ENCODE measurements at regions not wholly inside any gene's neighbourhood (a gene's known extent, or its start where the extent isn't known, plus 50 kb on each side); places are given as distances from the start of the nearest gene placed in this dataset.
"Not testable (repeated sequence)": the region's sequence is repeated elsewhere in the genome, so short reads cannot be mapped to it uniquely, and the experiment has no call there.

DNA sequence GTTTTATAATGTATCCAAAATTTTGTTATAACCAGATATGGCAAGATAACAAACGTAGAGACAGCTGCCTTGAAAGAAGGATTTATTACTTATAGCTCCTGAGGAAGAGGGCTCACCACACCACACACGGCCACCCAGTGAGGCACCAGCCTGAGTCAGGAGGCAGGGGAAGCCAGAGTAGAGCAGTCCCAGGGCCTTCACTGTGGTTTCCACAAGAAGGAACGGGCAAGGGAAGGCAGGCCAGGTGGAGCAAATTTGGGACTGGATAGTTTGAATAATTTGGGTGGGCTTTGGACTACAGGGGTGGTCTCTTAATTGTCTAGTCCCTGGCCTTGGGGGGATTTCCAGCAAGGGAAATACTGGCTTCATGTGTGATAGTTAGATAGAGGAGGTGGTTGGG is 72.5 kb downstream of the RRAGC start:
- no peak for DNase-seq

DNA sequence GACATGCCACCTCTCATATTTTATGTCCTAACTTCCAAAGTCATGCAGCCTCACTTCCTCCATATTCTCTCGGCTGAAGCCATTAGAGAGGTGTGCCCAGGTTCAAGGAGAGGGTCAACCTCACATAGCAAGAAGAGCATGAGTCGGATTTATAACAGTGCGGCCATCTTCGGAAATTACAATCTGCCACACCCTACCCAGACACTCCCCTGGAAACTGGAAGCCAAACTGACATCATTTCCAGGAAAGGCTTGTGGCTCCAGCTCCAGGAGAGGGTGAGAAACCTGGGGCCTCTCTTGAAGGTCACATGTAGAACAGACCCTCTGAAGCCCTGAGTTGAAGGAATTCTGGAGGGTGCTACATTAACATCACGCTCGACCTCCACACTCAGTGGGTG is 73.5 kb downstream of the RRAGC start:
- DNase-seq = no peak

DNA sequence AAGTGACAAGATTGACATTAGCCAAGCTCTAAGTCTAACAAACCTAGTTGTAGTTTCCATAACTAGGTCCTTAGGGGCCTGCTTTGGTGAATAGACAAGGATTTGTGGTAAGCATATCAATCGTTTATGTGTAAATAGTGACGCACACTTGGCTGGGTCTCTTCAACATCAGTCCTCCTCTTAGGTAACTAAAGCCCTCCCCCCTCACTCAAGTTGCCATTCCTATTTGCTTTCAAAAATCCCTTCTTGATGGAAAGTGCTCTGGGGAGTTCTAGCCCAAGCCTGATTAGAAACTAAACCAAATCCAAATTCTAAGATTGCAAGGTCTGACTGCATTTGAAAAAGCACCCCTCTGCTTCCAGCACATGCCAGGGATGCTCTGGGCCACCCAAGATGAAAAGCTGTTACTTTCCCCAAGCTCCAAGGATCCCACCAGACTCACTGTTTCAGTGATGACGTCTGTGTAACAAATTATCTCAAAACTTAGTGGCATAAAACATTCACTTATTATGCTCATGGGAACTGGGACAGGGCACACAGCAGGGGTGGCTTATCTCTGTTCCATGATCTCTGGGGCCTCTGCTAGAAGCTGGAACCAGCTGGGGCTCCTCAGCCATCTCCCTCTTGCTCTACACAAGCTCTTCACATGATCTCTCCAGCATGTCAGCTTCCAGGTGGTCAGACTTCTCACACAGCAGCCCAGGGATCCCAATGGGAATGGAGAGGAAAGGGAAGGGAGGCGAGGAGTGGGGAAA is 74.1 kb downstream of the RRAGC start:
- DNase-seq = no peak

DNA sequence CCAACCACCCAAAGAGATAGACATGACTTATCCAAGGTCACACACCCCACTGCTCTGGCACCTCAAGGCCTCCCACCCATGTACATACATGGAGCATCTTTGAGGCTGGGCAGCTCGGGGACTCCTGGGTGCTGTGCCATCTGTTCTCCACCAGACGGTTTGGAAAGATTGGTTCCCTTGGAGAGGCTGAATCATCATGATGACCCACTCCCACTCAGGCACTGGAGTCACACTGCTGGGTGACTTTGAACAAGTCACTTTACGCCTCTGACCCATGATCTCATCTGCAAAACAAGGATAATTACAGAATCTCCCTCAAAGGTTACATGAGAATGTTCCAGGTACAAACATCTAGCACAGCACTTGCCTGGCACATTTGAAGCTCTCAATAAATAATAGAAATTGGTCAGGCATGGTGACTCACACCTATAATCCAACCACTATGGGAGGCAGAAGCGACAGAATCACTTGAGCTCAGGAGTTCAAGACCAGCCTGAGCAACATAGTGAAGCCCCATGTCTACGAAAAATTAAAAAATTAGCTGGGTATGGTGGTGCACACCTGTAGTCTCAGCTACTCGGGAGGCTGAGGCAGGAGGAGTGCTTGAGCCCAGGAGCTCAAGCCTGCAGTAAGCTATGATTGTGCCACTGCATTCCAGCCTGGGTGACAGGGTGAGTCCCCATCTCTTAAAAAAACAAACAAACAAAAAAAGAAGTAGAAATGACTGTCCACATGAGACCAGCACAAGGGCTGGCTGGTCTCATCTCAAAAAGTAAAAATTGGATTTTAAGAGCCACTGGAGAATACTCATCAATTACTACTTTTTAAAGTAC is 74.9 kb downstream of the RRAGC start:
- no peak for DNase-seq

DNA sequence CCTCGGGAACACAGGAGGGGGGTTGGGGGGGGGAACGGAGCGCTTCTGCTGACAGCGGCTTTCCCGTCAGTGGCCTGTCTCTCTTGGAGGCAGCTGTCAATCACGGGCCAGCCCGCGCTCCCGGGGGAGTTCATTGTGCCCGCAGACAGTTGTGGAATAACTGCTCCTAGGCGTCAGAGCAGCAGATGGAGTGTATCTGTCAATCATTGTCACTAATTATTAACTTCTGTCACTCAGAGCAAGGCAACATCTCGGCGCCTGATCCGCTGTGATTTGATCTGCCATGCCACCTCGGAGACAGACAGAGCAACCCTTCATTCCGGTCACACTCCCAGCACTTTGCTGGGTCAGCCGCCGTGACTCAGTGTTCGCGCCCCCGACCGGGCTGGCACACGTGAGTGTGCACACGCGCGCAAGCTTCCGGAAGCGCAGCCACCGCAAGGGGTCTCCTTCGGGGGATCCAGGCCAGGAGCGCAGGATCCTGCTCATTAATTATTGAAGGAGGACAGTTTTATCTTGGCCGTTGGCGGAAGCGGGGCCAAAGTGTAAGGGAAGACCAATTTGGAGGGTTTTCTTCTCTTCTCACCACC is 75.8 kb downstream of the RRAGC start:
- DNase-seq = peak in 3 of 58 donors; percentile 4 to 9 (median 8)

DNA sequence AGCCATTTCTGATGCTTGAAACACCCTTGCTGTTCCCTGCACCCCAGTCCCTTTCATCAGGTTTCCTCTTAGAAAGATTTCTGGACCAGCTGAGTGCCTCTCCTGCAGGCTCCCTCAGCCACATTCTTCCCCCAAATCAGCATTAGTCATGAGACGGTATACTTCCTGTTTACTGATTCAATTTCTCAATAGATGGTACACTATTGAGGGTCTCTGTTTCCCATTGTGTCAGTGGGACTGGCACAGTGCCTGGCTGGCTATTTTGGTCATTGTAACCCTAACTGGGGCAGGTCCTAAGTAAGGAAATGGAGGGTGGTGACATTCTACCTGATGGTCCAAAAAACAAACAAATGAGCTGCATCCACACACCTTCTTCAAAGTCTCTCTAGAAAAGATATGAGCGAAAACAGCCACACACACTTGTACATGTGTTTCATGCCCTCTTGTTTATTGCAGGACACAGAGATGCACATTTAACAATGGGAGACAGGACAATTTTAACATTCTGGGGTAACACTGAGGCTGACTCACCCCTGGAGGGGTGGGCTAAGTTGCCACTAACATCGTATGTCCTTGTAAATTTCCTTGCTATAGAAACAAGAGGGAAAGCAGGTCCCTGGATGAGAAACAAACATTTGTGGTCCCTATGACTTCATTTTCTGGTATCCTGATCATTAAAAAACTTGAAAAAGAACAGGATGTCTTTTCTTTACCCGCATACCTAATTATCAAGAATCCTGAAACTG is 77.5 kb downstream of the RRAGC start:
- no peak for DNase-seq

DNA sequence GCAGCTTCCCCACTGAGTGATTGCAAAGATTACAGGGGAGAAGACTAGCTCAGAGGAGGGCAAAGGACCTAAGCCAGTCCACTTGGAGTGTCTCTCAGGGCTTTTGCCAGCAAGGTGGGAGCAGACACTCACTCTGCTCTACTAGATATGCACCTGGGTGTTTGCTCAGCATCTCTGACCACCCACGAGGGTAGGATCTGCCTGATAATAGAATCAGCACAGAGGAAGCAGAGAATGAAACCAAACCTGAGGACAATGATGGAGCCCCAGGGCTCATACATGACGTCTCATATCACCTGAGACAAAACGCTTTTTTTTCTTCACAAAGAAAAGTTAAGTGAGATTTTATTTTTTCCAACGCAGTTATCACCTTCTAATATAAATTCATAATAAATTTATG is 79.4 kb downstream of the RRAGC start:
- no peak for DNase-seq

DNA sequence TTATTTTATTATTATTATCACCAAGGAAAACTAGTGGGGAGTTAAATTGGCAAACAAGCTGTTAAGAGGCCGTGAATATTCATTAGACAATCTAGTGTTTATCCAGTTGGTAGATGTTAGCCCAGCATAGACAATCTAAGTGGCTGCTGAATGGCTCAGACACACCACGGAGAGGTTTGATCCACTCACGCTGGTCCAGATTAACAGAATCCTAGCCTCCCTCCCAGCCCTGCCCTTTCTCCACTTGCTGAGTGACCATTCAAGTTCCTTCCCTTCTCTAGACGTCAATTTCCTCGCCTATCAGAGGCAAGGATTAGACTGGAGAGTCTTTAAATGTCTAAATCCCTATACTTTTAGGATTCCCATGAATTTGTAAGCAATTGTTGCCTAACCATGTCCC is 80.1 kb downstream of the RRAGC start:
- no peak for DNase-seq

DNA sequence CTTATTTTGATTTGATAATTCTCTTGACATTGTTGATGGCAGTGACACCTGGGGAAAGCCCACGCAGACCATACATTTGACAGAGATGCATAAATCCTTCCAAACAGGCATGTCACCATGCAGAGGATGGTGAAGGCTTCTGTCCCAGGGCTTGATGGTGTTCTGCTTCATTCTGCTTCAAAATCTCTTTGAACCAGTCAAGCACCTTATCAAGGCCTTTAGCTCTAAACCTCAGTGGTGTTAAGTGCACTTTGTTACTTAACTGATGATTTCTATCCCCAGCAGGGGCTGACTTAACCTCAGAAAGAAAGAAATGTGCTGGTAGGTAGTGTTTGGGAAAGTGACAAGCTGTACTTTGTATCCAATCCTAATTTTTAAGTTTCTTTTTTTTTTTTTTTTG is 81.1 kb downstream of the RRAGC start:
- no peak for DNase-seq

DNA sequence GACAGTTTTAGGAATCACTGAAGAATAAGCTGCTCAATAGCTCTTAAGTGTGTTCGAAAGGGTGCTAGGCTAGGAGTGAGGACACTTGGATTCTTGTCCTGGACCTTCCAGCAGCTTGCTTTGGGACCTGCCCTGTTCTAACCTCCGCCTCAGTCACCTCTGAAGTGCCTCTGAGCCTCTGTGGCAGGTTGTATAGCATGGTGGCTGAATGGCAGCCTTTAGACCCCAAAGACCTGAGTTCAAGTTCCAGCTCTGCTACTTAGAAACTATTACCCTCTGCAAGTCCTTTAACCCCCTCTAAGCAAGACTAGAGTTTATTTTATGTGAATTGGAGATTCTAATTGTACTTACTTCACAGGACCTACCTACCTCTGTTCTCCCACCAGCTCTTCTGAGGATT is 81.5 kb downstream of the RRAGC start:
- DNase-seq = no peak

DNA sequence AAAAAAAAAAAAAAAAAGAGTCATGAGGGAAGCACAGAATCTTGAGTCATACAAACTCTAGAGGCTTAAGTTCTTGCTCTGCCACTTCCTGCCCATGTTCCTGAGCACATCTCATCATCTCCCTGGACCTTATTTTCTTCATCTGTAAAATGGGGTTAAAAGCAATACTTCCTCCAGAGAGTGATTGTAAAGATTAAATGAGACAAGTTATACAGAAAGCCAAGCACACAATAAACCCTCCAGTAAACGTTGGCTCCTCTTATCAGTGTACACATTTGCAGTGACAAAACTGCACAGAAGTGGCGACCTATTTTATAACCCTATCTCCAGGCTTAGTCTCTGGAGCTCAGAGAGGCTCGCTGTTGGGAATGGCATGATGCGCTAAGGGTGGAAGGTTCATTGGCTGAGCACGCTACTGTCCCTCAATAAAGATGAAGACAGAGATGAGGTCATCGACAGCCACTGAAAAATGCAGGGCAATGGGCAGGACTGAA is 82.1 kb downstream of the RRAGC start:
- no peak for DNase-seq

DNA sequence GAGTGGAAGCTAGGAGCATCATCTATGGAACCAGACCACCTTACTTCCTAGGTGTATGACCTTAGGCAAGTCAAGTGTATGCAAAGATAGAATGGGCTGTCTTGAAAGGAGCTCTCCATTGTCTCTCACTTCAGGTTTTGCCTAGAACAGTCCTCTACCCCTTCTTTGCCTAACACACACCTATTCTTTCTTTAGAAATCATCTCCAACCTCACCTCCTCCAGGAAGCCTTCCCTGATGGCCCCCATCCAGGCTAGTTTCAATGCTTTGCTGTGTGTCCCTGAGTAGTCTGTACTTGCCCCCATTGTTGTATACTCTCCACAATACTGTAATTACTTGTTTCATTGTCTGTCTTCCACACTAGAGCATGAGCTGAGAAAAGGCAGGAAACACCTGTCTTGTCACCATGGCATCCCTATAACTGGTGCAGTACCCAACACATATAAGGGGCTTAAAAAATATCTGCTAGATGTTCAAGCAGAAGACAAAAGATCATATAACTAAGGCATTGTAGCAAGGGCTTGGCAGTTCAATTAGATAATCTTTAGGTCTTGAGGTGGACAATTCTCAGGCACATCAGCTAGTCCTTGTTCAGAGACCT is 83.0 kb downstream of the RRAGC start:
- DNase-seq = no peak

DNA sequence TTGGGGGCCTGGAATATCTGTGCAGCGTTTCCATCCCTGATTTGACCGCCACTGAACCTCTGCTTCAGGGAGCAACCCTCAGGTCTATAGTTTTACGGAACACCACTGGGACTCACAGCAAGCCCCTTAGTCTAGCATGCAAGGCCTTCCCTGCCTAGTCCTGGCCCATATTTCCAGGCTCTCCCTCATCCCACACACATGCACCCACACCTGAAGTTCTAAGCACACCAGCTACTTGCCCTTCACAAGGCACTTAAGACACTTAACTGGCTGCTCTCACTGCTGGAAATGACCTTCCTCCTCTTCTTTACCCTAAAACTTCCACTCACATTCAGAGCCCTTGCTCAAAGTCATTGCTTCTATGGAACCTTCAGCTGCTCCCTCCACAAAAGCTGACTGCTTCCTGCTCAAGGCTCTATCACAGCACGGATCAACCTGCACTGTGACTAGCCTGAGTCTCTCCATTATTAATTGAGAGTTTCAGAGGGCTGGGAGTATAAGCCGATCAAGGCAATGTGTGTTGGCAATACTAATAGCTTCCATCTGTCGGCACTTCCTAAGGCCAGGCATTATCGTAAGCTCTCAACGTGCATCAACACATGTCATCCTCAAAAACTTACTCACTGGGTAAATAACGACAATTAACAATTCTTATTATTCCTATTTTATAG is 84.3 kb downstream of the RRAGC start:
- DNase-seq = no peak

DNA sequence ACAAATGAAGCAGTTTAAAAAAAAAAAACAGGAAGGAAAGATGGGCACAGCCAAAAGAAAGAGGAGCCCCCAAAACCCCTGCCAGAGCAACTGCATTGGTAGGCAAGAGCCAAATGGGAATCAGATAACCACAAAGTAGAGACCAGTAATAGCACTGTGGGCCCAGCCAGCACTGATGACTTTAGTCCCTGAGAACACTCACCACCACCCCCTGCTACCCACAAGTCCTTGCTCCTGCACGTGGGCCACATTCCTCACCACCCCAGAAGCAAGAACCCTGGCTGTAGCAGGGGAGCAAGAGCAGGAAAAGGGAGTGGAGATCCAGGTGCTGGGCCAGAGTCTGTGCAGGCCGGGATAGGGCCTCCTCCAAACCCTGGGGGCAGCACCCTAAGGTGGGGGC is 86.1 kb downstream of the RRAGC start:
- DNase-seq = no peak

DNA sequence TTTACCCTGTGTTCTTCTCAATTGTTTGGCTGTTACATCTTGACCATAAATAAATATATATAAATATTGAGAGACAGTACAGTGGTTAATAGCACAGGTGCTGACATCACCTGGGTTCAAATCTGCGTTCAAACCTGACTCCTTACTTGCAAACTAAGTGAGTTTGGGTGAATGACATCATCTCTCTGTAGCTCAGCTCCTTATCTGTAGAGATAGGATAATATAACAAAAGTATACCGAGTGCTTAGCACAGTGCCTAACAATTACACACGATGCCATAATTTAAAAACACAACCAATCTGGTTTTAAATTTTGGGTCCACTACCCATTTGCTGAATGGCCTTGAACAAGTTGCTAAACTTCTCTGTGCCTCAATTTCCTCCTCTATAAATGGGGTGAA is 86.6 kb downstream of the RRAGC start:
- no peak for DNase-seq

DNA sequence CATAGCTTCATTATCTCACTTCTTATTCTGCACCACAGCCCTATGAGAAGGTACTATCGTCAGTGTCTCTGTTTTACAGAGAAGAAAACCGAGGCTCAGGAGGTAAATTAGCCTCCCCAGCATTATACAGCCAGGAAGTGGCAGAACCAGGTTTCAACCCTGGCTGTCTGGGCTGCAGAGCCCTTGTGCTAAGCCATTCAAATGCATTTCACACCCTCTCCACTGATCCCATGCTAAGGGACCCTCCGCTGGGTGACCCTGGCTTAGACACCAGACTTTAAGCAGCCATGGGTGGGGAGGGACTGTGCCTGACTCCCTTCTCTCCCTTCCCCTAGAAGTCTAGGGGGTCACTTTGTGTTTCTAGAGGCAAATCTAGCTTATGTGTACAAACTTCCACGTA is 87.5 kb downstream of the RRAGC start:
- no peak for DNase-seq

DNA sequence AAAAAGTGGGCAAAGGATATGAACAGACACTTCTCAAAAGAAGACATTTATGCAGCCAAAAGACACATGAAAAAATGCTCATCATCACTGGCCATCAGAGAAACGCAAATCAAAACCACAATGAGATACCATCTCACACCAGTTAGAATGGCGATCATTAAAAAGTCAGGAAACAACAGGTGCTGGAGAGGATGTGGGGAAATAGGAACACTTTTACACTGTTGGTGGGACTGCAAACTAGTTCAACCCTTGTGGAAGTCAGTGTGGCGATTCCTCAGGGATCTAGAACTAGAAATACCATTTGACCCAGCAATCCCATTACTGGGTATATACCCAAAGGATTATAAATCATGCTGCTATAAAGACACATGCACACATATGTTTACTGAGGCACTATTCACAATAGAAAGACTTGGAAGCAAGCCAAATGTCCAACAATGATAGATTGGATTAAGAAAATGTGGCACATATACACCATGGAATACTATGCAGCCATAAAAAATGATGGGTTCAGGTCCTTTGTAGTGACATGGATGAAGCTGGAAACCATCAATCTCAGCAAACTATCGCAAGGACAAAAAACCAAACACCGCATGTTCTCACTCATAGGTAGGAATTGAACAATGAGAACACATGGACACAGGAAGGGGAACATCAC is 88.9 kb downstream of the RRAGC start:
- not testable (repeated sequence) for DNase-seq

DNA sequence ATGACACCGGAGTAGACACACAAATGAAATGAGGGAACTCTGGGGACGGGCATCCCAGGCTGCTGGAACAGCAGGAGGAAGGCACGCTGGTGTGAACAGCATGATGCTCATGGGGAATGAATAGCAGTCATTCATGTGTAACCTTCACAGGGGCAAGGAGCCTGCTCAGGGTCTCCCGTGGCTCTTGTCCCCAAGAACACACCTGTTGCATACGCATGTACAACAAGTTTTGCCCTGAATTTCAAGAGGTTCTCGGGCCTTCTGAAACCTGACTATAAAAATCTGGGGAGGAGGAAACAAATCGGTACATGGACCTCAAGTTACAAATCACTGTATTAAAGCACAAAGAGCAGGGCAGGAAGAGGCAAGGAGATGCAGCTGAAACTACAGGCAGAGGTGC is 93.4 kb downstream of the RRAGC start:
- DNase-seq = no peak

DNA sequence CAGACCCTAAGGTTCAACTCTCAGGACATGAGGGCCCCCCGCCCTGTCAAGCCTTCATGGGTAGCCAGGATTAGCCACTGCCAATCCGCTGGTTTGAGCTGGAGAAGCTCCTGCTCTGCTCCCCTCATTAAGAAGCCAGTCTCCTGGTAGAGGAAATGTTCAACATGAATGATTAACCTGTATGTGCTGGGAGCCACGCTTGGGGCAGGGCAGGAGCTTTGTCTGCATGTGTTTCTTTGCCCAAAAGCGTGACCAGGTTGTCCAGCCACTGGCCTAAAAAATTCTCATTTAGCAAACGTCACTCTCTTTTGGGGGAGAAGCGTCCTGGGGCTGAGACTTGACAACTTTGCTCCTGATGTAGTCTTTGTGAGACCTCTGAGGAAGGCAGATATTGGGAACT is 96.5 kb downstream of the RRAGC start:
- DNase-seq = no peak

DNA sequence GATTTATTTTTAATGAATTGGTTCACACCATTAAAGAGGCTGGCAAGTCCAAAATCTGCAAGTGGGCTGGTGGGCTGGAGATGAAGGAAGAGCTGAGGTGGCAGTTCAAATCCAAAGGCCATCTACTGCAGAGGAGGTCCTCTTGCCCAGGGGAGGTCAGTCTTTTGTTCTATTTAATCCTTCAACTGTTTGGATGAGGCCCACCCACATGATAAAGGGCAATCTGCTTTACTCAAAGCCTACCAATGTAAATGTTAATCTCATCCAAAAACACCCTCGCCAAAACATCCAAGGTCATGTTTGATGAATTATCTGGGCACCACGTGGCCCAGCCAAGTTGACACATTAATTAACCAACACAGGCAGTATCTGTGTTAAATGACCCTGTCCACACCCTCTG is 99.0 kb downstream of the RRAGC start:
- DNase-seq = no peak
